HG02571 (cell line): ENCODE measurements at regions not wholly inside any gene's neighbourhood (a gene's known extent, or its start where the extent isn't known, plus 50 kb on each side); places are given as distances from the start of the nearest gene placed in this dataset.

Experiments
- ATAC-seq: cut with Tn5 transposase; IDR thresholded peaks from one replicate; pipeline ENCODE4 v1.9.1; 2021; ENCODE audit warnings: mild to moderate bottlenecking, moderate library complexity; ENCODE audit not compliant: unreplicated experiment

GRCh38 chrX:69232945-69233344, 67.7 kb upstream of the PJA1 start:
- ATAC-seq, result no peak

- no peak for ATAC-seq
Measured at GRCh38 chrX:69231903-69232302, 66.7 kb upstream of the PJA1 start.

GRCh38 chrX:69229436-69229835, 64.2 kb upstream of the PJA1 start:
- no peak for ATAC-seq

GRCh38 chrX:69228732-69229131, 63.5 kb upstream of the PJA1 start:
- no peak for ATAC-seq

- ATAC-seq, result no peak
Measured at GRCh38 chrX:69226459-69227158, 61.4 kb upstream of the PJA1 start.

GRCh38 chrX:69222103-69223090, 57.1 kb upstream of the PJA1 start:
- no peak for ATAC-seq

- no peak for ATAC-seq
Measured at GRCh38 chrX:69221239-69222102, 56.2 kb upstream of the PJA1 start.

- ATAC-seq, result no peak
Measured at GRCh38 chrX:69218407-69218997, 53.2 kb upstream of the PJA1 start.

GRCh38 chrX:69216911-69217310, 51.7 kb upstream of the PJA1 start:
- ATAC-seq, result no peak

GRCh38 chrX:69216446-69216845, 51.2 kb upstream of the PJA1 start:
- no peak for ATAC-seq

- no peak for ATAC-seq
Measured at GRCh38 chrX:69215161-69215875, 50.1 kb upstream of the PJA1 start.
